NCI-H1436 treated with DMSO at 0.1 percent for 48 hours (cell line): ENCODE measurements at regions not wholly inside any gene's neighbourhood (a gene's known extent, or its start where the extent isn't known, plus 50 kb on each side); places are given as distances from the start of the nearest gene placed in this dataset.

Source experiments
- DNase-seq: peaks from one replicate; lab custom pipeline; 2025; lab: John Stamatoyannopoulos, UW

DNA sequence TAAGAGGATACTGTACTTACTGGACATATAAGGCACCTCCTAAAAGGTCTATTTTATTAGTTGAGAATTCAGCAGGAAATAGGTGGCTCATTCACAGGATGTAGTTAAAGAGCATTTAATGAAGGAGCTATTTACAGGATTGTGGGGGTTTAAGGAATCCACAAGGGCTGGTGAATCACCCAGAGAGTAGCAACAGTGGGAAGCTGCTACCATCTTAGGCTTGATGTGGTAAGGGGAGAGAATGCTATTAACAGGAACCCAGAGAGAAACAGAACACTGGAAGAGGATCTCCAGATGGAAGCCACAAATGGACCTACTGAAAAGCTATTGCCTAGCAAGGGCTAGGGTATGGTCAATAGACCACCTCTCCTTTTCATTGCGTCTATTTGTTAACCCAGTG is 52.0 kb upstream of the COL11A1 start:
- no peak for DNase-seq
